Type B pancreatic cell (in vitro differentiated cells): ENCODE measurements at regions not wholly inside any gene's neighbourhood (a gene's known extent, or its start where the extent isn't known, plus 50 kb on each side); places are given as distances from the start of the nearest gene placed in this dataset.

Source experiments
- DNase-seq: peaks from one replicate; pipeline ENCODE4 v3.0.0; 2021; ENCODE audit warnings: mixed read lengths; ENCODE audit not compliant: unreplicated experiment; ENCODE audit errors: extremely low spot score
- H3K27ac Mint-ChIP-seq: 2 replicates; pipeline ENCODE4 v1.8.0; 2021; ENCODE audit warnings: mild to moderate bottlenecking, mixed read lengths
- H3K27me3 Mint-ChIP-seq: 2 replicates; pipeline ENCODE4 v1.8.0; 2021; ENCODE audit warnings: mixed read lengths
- H3K36me3 Mint-ChIP-seq: 2 replicates; pipeline ENCODE4 v1.8.0; 2021; ENCODE audit warnings: mixed read lengths
- H3K4me1 Mint-ChIP-seq: one replicate; pipeline ENCODE4 v1.8.0; 2021; ENCODE audit warnings: mixed read lengths; ENCODE audit not compliant: unreplicated experiment
- H3K4me3 Mint-ChIP-seq: 2 replicates; pipeline ENCODE4 v1.8.0; 2021; ENCODE audit warnings: mild to moderate bottlenecking, mixed read lengths
- H3K9me3 Mint-ChIP-seq: 2 replicates; pipeline ENCODE4 v1.8.0; 2021; ENCODE audit warnings: mixed read lengths
- TF ChIP-seq, protein P1 (sequence below): fragments of 200-600 bp; sonication (generic); conservative IDR thresholded peaks from 2 replicates; pipeline ENCODE4 v1.5.0; 2021; ENCODE audit warnings: antibody characterized with exemption, mild to moderate bottlenecking

- Mint-ChIP-seq H3K27ac (peak overlapping the region; percentile 69), H3K9me3 (peaks cover 14% of the 10 kb centered on the region), H3K36me3 (no peaks in the 10 kb centered on the region), H3K4me3 (peak overlapping the region; percentile 74), H3K4me1 (peaks cover 29% of the 10 kb centered on the region), H3K27me3 (no peaks in the 10 kb centered on the region)
- TF ChIP-seq, protein P1, sequence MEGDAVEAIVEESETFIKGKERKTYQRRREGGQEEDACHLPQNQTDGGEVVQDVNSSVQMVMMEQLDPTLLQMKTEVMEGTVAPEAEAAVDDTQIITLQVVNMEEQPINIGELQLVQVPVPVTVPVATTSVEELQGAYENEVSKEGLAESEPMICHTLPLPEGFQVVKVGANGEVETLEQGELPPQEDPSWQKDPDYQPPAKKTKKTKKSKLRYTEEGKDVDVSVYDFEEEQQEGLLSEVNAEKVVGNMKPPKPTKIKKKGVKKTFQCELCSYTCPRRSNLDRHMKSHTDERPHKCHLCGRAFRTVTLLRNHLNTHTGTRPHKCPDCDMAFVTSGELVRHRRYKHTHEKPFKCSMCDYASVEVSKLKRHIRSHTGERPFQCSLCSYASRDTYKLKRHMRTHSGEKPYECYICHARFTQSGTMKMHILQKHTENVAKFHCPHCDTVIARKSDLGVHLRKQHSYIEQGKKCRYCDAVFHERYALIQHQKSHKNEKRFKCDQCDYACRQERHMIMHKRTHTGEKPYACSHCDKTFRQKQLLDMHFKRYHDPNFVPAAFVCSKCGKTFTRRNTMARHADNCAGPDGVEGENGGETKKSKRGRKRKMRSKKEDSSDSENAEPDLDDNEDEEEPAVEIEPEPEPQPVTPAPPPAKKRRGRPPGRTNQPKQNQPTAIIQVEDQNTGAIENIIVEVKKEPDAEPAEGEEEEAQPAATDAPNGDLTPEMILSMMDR: no peak
- no peak for DNase-seq
These were observed 243.6 kb downstream of the AUH start for GRCh38 chr9:91117959-91118703.

DNA sequence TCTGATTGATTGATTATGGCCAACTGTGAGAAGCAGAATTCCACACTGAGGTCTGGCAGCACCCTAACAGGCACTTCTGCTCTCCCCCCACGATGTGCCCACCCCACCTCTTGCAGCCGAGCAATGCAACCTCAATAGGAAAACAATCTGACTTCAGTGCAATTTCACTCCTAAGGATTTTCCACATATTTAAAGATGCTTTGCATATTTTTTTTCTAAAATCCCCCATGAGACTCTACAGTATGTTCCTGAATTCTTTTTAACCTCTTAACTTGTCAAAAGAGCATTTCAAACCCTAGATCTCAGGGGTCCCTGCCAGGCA, 243.1 kb downstream of the AUH start:
- peak overlapping the region; percentile 74 for H3K4me3 Mint-ChIP-seq
- H3K27me3 Mint-ChIP-seq: no peaks in the 10 kb centered on the region
- no peak for DNase-seq
- H3K9me3 Mint-ChIP-seq: peaks cover 10% of the 10 kb centered on the region
- TF ChIP-seq, protein P1: no peak
- peaks cover 29% of the 10 kb centered on the region for H3K4me1 Mint-ChIP-seq
- peak overlapping the region; percentile 69 for H3K27ac Mint-ChIP-seq
- H3K36me3 Mint-ChIP-seq: no peaks in the 10 kb centered on the region

DNA sequence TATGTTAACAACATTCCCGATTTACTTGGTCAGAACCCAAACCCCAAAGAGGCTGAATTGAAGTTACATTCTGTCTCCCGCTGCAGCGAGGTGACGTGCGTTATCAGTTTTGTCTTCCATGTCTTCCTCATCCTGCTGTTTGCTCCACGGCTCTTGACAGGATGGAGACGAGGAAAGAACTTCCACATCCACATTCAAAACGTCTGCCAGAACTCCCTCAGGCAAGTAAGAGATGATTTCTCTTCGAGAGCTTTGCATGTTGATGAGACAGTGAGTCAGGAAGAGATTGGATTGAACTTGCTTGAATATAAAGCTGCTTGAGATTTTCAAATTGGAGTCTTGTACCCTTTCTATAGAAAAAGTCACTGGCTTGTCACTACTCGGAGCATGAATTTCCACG, 242.6 kb downstream of the AUH start:
- peak overlapping the region; percentile 26 for H3K4me3 Mint-ChIP-seq

DNA sequence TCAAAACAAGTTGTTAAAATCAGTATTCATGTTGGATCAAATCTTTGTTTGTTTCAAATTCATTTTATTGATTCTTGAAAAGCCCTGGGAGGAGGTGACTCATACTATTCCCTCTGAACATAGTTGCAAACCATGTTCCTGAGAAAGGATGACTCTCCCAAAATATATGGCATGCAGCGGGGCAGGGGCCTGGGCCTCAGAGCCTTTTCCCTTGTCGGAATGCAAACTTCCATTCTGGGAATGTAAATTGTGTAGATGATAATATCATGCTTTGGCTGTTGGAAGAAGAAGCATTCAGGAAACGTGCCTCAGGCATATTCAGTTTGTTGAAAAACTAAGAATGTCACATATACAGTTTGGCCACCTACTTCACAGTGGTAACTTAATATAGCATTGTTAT, 242.0 kb downstream of the AUH start:
- H3K4me3 Mint-ChIP-seq: no peak overlapping the region
- no peaks in the 10 kb centered on the region for H3K27me3 Mint-ChIP-seq
- peaks cover 9% of the 10 kb centered on the region for H3K9me3 Mint-ChIP-seq
- DNase-seq: no peak
- H3K27ac Mint-ChIP-seq: no peak overlapping the region
- H3K36me3 Mint-ChIP-seq: no peaks in the 10 kb centered on the region
- TF ChIP-seq, protein P1: no peak
- peaks cover 27% of the 10 kb centered on the region for H3K4me1 Mint-ChIP-seq

More for the DNA sequence above, 242.6 kb downstream of the AUH start:
- H3K36me3 Mint-ChIP-seq: no peaks in the 10 kb centered on the region
- peaks cover 29% of the 10 kb centered on the region for H3K4me1 Mint-ChIP-seq
- H3K9me3 Mint-ChIP-seq: peaks cover 9% of the 10 kb centered on the region
- no peak for DNase-seq
- H3K27me3 Mint-ChIP-seq: no peaks in the 10 kb centered on the region
- TF ChIP-seq, protein P1: no peak
- H3K27ac Mint-ChIP-seq: no peak overlapping the region

DNA sequence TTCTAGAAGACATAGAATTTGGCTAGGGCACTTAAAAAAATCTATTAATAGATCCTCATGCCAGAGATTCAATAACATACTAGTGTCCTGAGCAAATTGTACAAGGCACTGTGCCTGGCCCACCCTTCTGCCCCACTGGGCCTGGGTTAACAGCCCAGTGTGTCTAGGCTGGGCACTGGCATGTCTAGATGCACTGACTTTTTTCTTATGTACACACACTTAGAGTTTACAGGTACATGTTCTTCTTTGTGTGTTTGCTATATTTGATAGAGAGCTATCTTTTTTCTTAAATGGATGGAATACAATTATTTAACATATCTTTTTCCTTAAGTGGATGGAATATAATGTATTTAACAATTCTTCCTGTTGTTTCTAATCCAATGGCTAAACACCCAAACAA, 241.5 kb downstream of the AUH start:
- DNase-seq: no peak
- H3K9me3 Mint-ChIP-seq: peaks cover 9% of the 10 kb centered on the region
- H3K36me3 Mint-ChIP-seq: no peaks in the 10 kb centered on the region
- TF ChIP-seq, protein P1: no peak
- no peaks in the 10 kb centered on the region for H3K27me3 Mint-ChIP-seq
- no peak overlapping the region for H3K4me3 Mint-ChIP-seq
- H3K4me1 Mint-ChIP-seq: peaks cover 24% of the 10 kb centered on the region
- H3K27ac Mint-ChIP-seq: no peak overlapping the region
